HG03342 (cell line): ENCODE measurements at regions not wholly inside any gene's neighbourhood (a gene's known extent, or its start where the extent isn't known, plus 50 kb on each side); places are given as distances from the start of the nearest gene placed in this dataset.
"Not testable (repeated sequence)": the region's sequence is repeated elsewhere in the genome, so short reads cannot be mapped to it uniquely, and the experiment has no call there.

Experiments
- ATAC-seq: cut with Tn5 transposase; IDR thresholded peaks from one replicate; pipeline ENCODE4 v1.9.1; 2021; ENCODE audit warnings: mild to moderate bottlenecking, moderate library complexity; ENCODE audit not compliant: unreplicated experiment

- ATAC-seq = no peak
Observed at GRCh38 chr11:79522626-79523025, 81.8 kb upstream of the TENM4 start.

- no peak for ATAC-seq
Observed at GRCh38 chr11:79520086-79520485, 79.3 kb upstream of the TENM4 start.

- no peak for ATAC-seq
Observed at GRCh38 chr11:79515781-79516180, 75.0 kb upstream of the TENM4 start.

- no peak for ATAC-seq
Observed at GRCh38 chr11:79514695-79515094, 73.9 kb upstream of the TENM4 start.

- ATAC-seq = no peak
Observed at GRCh38 chr11:79514290-79514689, 73.5 kb upstream of the TENM4 start.

- ATAC-seq = no peak
Observed at GRCh38 chr11:79512706-79513469, 72.1 kb upstream of the TENM4 start.

- no peak for ATAC-seq
Observed at GRCh38 chr11:79510960-79511359, 70.1 kb upstream of the TENM4 start.

GRCh38 chr11:79508461-79508860 lies 67.6 kb upstream of the TENM4 start:
- ATAC-seq = no peak

- ATAC-seq = no peak
Observed at GRCh38 chr11:79507706-79508105, 66.9 kb upstream of the TENM4 start.

- no peak for ATAC-seq
Observed at GRCh38 chr11:79506734-79507344, 66.0 kb upstream of the TENM4 start.

GRCh38 chr11:79506124-79506523 lies 65.3 kb upstream of the TENM4 start:
- ATAC-seq = no peak

GRCh38 chr11:79503028-79503427 lies 62.2 kb upstream of the TENM4 start:
- ATAC-seq = no peak

GRCh38 chr11:79501707-79502106 lies 60.9 kb upstream of the TENM4 start:
- ATAC-seq = no peak

GRCh38 chr11:79499929-79500328 lies 59.1 kb upstream of the TENM4 start:
- ATAC-seq = not testable (repeated sequence)

GRCh38 chr11:79498667-79499066 lies 57.8 kb upstream of the TENM4 start:
- no peak for ATAC-seq

- ATAC-seq = peak; percentile 80
Observed at GRCh38 chr11:79493555-79494171, 52.8 kb upstream of the TENM4 start.

- ATAC-seq = no peak
Observed at GRCh38 chr11:79492008-79492407, 51.2 kb upstream of the TENM4 start.
